GM23338 (cell line): ENCODE measurements at regions not wholly inside any gene's neighbourhood (a gene's known extent, or its start where the extent isn't known, plus 50 kb on each side); places are given as distances from the start of the nearest gene placed in this dataset.

Source experiments
- ATAC-seq: fragments of 200-7000 bp; cut with Tn5 transposase; 3 replicates; pipeline ENCODE4 v1.9.1; 2020
- DNase-seq: peaks from one replicate; pipeline ENCODE4 v3.0.0-alpha.2; 2015; ENCODE audit warnings: low spot score
- H2AFZ ChIP-seq: fragments of 200-600 bp; sonication (generic); 2 replicates; pipeline ENCODE4 v1.8.0; 2016; ENCODE audit warnings: antibody characterized with exemption, mild to moderate bottlenecking, moderate library complexity
- H3F3A ChIP-seq: fragments of 200-600 bp; sonication (generic); replicated peaks from 2 replicates; pipeline ENCODE4 v1.8.0; 2017; ENCODE audit warnings: antibody characterized with exemption, mixed run types, low read depth
- H3K27ac ChIP-seq: fragments of 200-600 bp; sonication (generic); 2 replicates; pipeline ENCODE4 v1.6.1; 2016; ENCODE audit warnings: low read depth
- H3K27me3 ChIP-seq: fragments of 200-600 bp; sonication (generic); 2 replicates; pipeline ENCODE4 v1.8.0; 2016; ENCODE audit warnings: mild to moderate bottlenecking, mixed run types, moderate library complexity; ENCODE audit not compliant: insufficient read depth
- H3K36me3 ChIP-seq: fragments of 200-600 bp; sonication (generic); 2 replicates; pipeline ENCODE4 v1.8.0; 2016; ENCODE audit warnings: mild to moderate bottlenecking; ENCODE audit not compliant: insufficient read depth
- H3K4me1 ChIP-seq: fragments of 200-600 bp; sonication (generic); 2 replicates; pipeline ENCODE4 v1.8.0; 2016; ENCODE audit warnings: mild to moderate bottlenecking, moderate library complexity; ENCODE audit not compliant: insufficient read depth
- H3K4me2 ChIP-seq: fragments of 200-600 bp; sonication (generic); 2 replicates; pipeline ENCODE4 v1.7.1; 2017; ENCODE audit warnings: mixed run types
- H3K4me3 ChIP-seq: fragments of 200-600 bp; sonication (generic); 2 replicates; pipeline ENCODE4 v1.6.1; 2016; ENCODE audit warnings: mixed run types
- H3K79me2 ChIP-seq: fragments of 200-600 bp; sonication (generic); replicated peaks from 2 replicates; pipeline ENCODE4 v1.8.0; 2017; ENCODE audit warnings: mild to moderate bottlenecking; ENCODE audit not compliant: insufficient read depth
- H3K9me2 ChIP-seq: fragments of 200-600 bp; sonication (generic); 2 replicates; pipeline ENCODE4 v1.8.0; 2017; ENCODE audit not compliant: insufficient read depth
- H4K20me1 ChIP-seq: fragments of 200-600 bp; sonication (generic); replicated peaks from 2 replicates; pipeline ENCODE4 v1.8.0; 2017; ENCODE audit warnings: mild to moderate bottlenecking; ENCODE audit not compliant: insufficient read depth
- H3K27ac Mint-ChIP-seq: 2 replicates; pipeline ENCODE4 v1.8.0; 2020; ENCODE audit warnings: inconsistent platforms, mild to moderate bottlenecking, moderate library complexity, mixed read lengths
- H3K27me3 Mint-ChIP-seq: 3 replicates; pipeline ENCODE4 v1.8.0; 2022; ENCODE audit warnings: low read depth, mild to moderate bottlenecking, moderate library complexity, mixed read lengths, inconsistent platforms; ENCODE audit not compliant: insufficient read depth, poor library complexity
- H3K36me3 Mint-ChIP-seq: 3 replicates; pipeline ENCODE4 v1.8.0; 2021; ENCODE audit warnings: low read depth, mild to moderate bottlenecking, inconsistent platforms, moderate library complexity, mixed read lengths
- H3K4me1 Mint-ChIP-seq: 3 replicates; pipeline ENCODE4 v1.8.0; 2020; ENCODE audit warnings: mild to moderate bottlenecking, inconsistent platforms, mixed read lengths
- H3K4me3 Mint-ChIP-seq: 3 replicates; pipeline ENCODE4 v1.8.0; 2021; ENCODE audit warnings: moderate library complexity, mild to moderate bottlenecking, inconsistent platforms, mixed read lengths
- H3K9me3 Mint-ChIP-seq: 3 replicates; pipeline ENCODE4 v1.8.0; 2020; ENCODE audit warnings: moderate library complexity, mild to moderate bottlenecking, inconsistent platforms, mixed read lengths
- CTCF ChIP-seq, 2 experiments: fragments of 200-600 bp in 1 of 2; sonication (generic) in 1 of 2; conservative IDR thresholded peaks; 2 replicates each; pipeline versions ENCODE4 v1.5.1 to v1.6.1; 2016 to 2017; ENCODE audit warnings: antibody characterized with exemption in 2 of 2, low read depth in 2 of 2, mild to moderate bottlenecking in 2 of 2, moderate library complexity in 1 of 2
- EZH2 ChIP-seq: fragments of 200-600 bp; sonication (generic); IDR thresholded peaks from one replicate; pipeline ENCODE4 v1.8.0; 2017; ENCODE audit warnings: antibody characterized with exemption, mild to moderate bottlenecking, low read depth; ENCODE audit not compliant: unreplicated experiment
- EZH2phosphoT487 ChIP-seq: fragments of 200-600 bp; sonication (generic); IDR thresholded peaks from one replicate; pipeline ENCODE4 v1.8.1; 2018; ENCODE audit warnings: antibody characterized with exemption; ENCODE audit not compliant: unreplicated experiment
- NANOG ChIP-seq: IDR thresholded peaks from 2 replicates; pipeline ENCODE4 v1.6.1; 2016; ENCODE audit warnings: antibody characterized with exemption, borderline replicate concordance
- POLR2AphosphoS5 ChIP-seq: IDR thresholded peaks from 2 replicates; pipeline ENCODE4 v1.6.1; 2016; ENCODE audit warnings: antibody characterized with exemption, low read depth
- REST ChIP-seq: IDR thresholded peaks from one replicate; pipeline ENCODE4 v1.6.1; 2018; ENCODE audit warnings: antibody characterized with exemption; ENCODE audit not compliant: unreplicated experiment
- STAT1 ChIP-seq: IDR thresholded peaks from one replicate; pipeline ENCODE4 v1.6.1; 2016; ENCODE audit warnings: antibody characterized with exemption; ENCODE audit not compliant: unreplicated experiment
- ZNF114 ChIP-seq: fragments of 250-450 bp; sonication (Bioruptor Pico); IDR thresholded peaks from 2 replicates; pipeline ENCODE4 v1.5.0; 2020; ENCODE audit warnings: mild to moderate bottlenecking, moderate library complexity
- ZNF462 ChIP-seq: fragments of 250-450 bp; sonication (Bioruptor Pico); IDR thresholded peaks from 2 replicates; pipeline ENCODE4 v1.5.0; 2020; ENCODE audit warnings: mild to moderate bottlenecking, moderate library complexity

GRCh38 chr15:98216166-98216565 lies 255.7 kb downstream of the ARRDC4 start (continued):
- TF ChIP-seq CTCF (conservative IDR thresholded peaks at IDR 0.05; ENCODE audit: low read depth in 2 of 2) (no peak), NANOG (no peak), ZNF114 (no peak)

GRCh38 chr15:98217356-98217755 lies 256.9 kb downstream of the ARRDC4 start:
- no peaks in the 10 kb centered on the region for H3K36me3 ChIP-seq
- no peak overlapping the region for H3K4me2 ChIP-seq
- ATAC-seq = no peak

More at GRCh38 chr15:98217356-98217755, 256.9 kb downstream of the ARRDC4 start:
- Mint-ChIP-seq H3K4me1 (no peaks in the 10 kb centered on the region), H3K4me3 (no peak overlapping the region), H3K36me3 (no peaks in the 10 kb centered on the region), H3K27ac (no peak overlapping the region), H3K9me3 (no peaks in the 10 kb centered on the region), H3K27me3 (peaks cover 1% of the 10 kb centered on the region)
- Histone ChIP-seq H3K4me3 (no peak overlapping the region), H3K4me1 (no peaks in the 10 kb centered on the region), H3F3A (no peaks in the 10 kb centered on the region), H3K79me2 (no peaks in the 10 kb centered on the region), H3K27me3 (no peaks in the 10 kb centered on the region), H4K20me1 (no peaks in the 10 kb centered on the region), H2AFZ (no peak overlapping the region), H3K9me2 (0 out of 2 replicates have a peak, but pooled peaks cover 4% of the 10 kb centered on the region), H3K27ac (no peak overlapping the region)
- TF ChIP-seq ZNF462 (CRISPR knock-in tag) = no peak
- no peak for TF ChIP-seq EZH2phosphoT487
- no peak for TF ChIP-seq NANOG
- no peak for TF ChIP-seq POLR2AphosphoS5
- TF ChIP-seq REST = no peak
- no peak for TF ChIP-seq CTCF (conservative IDR thresholded peaks at IDR 0.05; ENCODE audit: low read depth in 2 of 2)
- TF ChIP-seq EZH2 = no peak
- TF ChIP-seq STAT1 = no peak
- DNase-seq = peak; percentile 34
